H1 (cell line): ENCODE measurements at regions not wholly inside any gene's neighbourhood (a gene's known extent, or its start where the extent isn't known, plus 50 kb on each side); places are given as distances from the start of the nearest gene placed in this dataset.

Source experiments
- BCL11A ChIP-seq, 2 experiments: IDR thresholded peaks; one replicate each; pipeline ENCODE4 v1.6.1; 2011; ENCODE audit warnings: low read depth in 2 of 2, low read length in 2 of 2, mild to moderate bottlenecking in 2 of 2
- CBX5 ChIP-seq: fragments of 300-800, 300-1000 bp; sonication (generic); IDR thresholded peaks from 2 replicates; pipeline ENCODE4 v1.7.1; 2016; ENCODE audit warnings: antibody characterized with exemption, low read length, low read depth
- CBX8 ChIP-seq: fragments of 300-800, 300-1000 bp; sonication (generic); IDR thresholded peaks from 2 replicates; pipeline ENCODE4 v1.7.1; 2016; ENCODE audit warnings: low read depth, low read length, borderline replicate concordance
- CEBPB ChIP-seq: IDR thresholded peaks from 2 replicates; pipeline ENCODE4 v1.6.1; 2012; ENCODE audit warnings: low read depth, low read length
- CHD2 ChIP-seq: IDR thresholded peaks from 2 replicates; pipeline ENCODE4 v1.6.1; 2012; ENCODE audit warnings: low read length, improper control_type of control experiment
- CTBP2 ChIP-seq: IDR thresholded peaks from 2 replicates; pipeline ENCODE4 v1.7.0; 2011; ENCODE audit warnings: borderline replicate concordance, mild to moderate bottlenecking, moderate library complexity, mixed read lengths, low read length; ENCODE audit not compliant: insufficient read depth, insufficient read length
- CTCF ChIP-seq, 3 experiments: IDR thresholded peaks; 1 replicate in 2 of 3; 2 replicates in 1 of 3; pipeline versions ENCODE4 v1.5.1 to v1.6.1; 2011; ENCODE audit warnings: low read length in 3 of 3, mild to moderate bottlenecking in 3 of 3, inconsistent platforms in 2 of 3, low read depth in 1 of 3, moderate library complexity in 1 of 3; ENCODE audit not compliant: insufficient read depth in 1 of 3; ENCODE audit errors: control extremely low read depth in 1 of 3
- EP300 ChIP-seq, 2 experiments: IDR thresholded peaks; 1 replicate in 1 of 2; 2 replicates in 1 of 2; pipeline ENCODE4 v1.6.1; 2011 to 2012; ENCODE audit warnings: low read depth in 2 of 2, low read length in 2 of 2, mild to moderate bottlenecking in 2 of 2, borderline replicate concordance in 1 of 2, inconsistent platforms in 1 of 2, moderate library complexity in 1 of 2
- HDAC2 ChIP-seq, 2 experiments: fragments of 300-600 bp in 1 of 2; sonication (generic) in 1 of 2; IDR thresholded peaks; 2 replicates each; pipeline ENCODE4 v1.6.1; 2011 to 2012; ENCODE audit warnings: low read depth in 2 of 2, low read length in 2 of 2, mild to moderate bottlenecking in 2 of 2, moderate library complexity in 2 of 2, borderline replicate concordance in 1 of 2, inconsistent platforms in 1 of 2
- MAX ChIP-seq: IDR thresholded peaks from 2 replicates; pipeline ENCODE4 v1.6.1; 2012; ENCODE audit warnings: inconsistent platforms
- NRF1 ChIP-seq: IDR thresholded peaks from 2 replicates; pipeline ENCODE4 v1.6.1; 2011; ENCODE audit warnings: mild to moderate bottlenecking, low read depth, low read length, improper control_type of control experiment
- POLR2A ChIP-seq, 2 experiments: IDR thresholded peaks; 1 replicate in 1 of 2; 2 replicates in 1 of 2; pipeline ENCODE4 v1.6.1; 2011; ENCODE audit warnings: low read depth in 2 of 2, low read length in 2 of 2, mild to moderate bottlenecking in 2 of 2; ENCODE audit errors: control extremely low read depth in 1 of 2
- POLR2AphosphoS5 ChIP-seq: IDR thresholded peaks from 2 replicates; pipeline ENCODE4 v1.6.1; 2011; ENCODE audit warnings: low read depth, low read length
- RBBP5 ChIP-seq: IDR thresholded peaks from 2 replicates; pipeline ENCODE4 v1.7.1; 2012; ENCODE audit warnings: low read depth, mild to moderate bottlenecking, inconsistent platforms, low read length, moderate library complexity, borderline replicate concordance
- RXRA ChIP-seq: IDR thresholded peaks from 2 replicates; pipeline ENCODE4 v1.6.1; 2011; ENCODE audit warnings: low read depth, mild to moderate bottlenecking, low read length, moderate library complexity; ENCODE audit not compliant: insufficient read depth
- SIN3A ChIP-seq, 2 experiments: IDR thresholded peaks in 1 of 2; conservative IDR thresholded peaks in 1 of 2; 2 replicates each; pipeline ENCODE4 v1.6.1; 2011 to 2012; ENCODE audit warnings: low read length in 2 of 2, improper control_type of control experiment in 1 of 2, low read depth in 1 of 2, mild to moderate bottlenecking in 1 of 2
- SRF ChIP-seq: IDR thresholded peaks from 2 replicates; pipeline ENCODE4 v1.6.1; 2011; ENCODE audit warnings: mild to moderate bottlenecking, low read depth, low read length, moderate library complexity
- TAF7 ChIP-seq: optimal IDR thresholded peaks from 2 replicates; pipeline ENCODE3; 2011; ENCODE audit warnings: low read depth, mild to moderate bottlenecking, inconsistent platforms, low read length, moderate library complexity, borderline replicate concordance
- YY1 ChIP-seq: IDR thresholded peaks from 2 replicates; pipeline ENCODE4 v1.6.1; 2011; ENCODE audit warnings: low read depth, mild to moderate bottlenecking, low read length

GRCh38 chr13:64884976-64885375 lies 2345.2 kb downstream of the PCDH9 start (continued):
- TF ChIP-seq CTBP2 (no peak), NRF1 (no peak), CHD2 (no peak), RXRA (no peak), POLR2AphosphoS5 (no peak), SIN3A (conservative IDR thresholded peaks at IDR 0.05 in 1 of 2, IDR thresholded peaks at IDR 0.05 in 1 of 2; ENCODE audit: low read depth in 1 of 2, low read length in 2 of 2) (no peak), CEBPB (no peak), CBX8 (no peak), YY1 (no peak), BCL11A (IDR thresholded peaks at IDR 0.05; ENCODE audit: low read depth in 2 of 2, low read length in 2 of 2) (no peak), CBX5 (no peak), EP300 (IDR thresholded peaks at IDR 0.05; ENCODE audit: borderline replicate concordance in 1 of 2, low read depth in 2 of 2, low read length in 2 of 2) (no peak), RBBP5 (no peak), MAX (no peak), TAF7 (no peak), HDAC2 (IDR thresholded peaks at IDR 0.05; ENCODE audit: borderline replicate concordance in 1 of 2, low read depth in 2 of 2, low read length in 2 of 2) (no peak), POLR2A (IDR thresholded peaks at IDR 0.05; ENCODE audit: control extremely low read depth in 1 of 2, low read depth in 2 of 2, low read length in 2 of 2) (no peak), SRF (no peak), CTCF (IDR thresholded peaks at IDR 0.05; ENCODE audit: control extremely low read depth in 1 of 3, insufficient read depth in 1 of 3, low read depth in 1 of 3, low read length in 3 of 3) (no peak)
- TF ChIP-seq, all 59 proteins: peak for 0
